ENCODE measurements at regions not wholly inside any gene's neighbourhood (a gene's known extent, or its start where the extent isn't known, plus 50 kb on each side); places are given as distances from the start of the nearest gene placed in this dataset.

- H3K36me3 ChIP-seq (ENCODE audit: control insufficient read depth in 2 of 4, insufficient read depth in 4 of 4, low read length in 3 of 4) = no peaks in the 10 kb centered on the region
- no peak overlapping the region for H3K4ac ChIP-seq (replicated peaks; ENCODE audit: insufficient read length, low read depth, low read length)
- no peak overlapping the region for H4K5ac ChIP-seq (ENCODE audit: insufficient read length, low read depth, low read length)
- no peak overlapping the region for H2AK5ac ChIP-seq (ENCODE audit: low read depth, low read length)
- no peaks in the 10 kb centered on the region for H3K23me2 ChIP-seq (ENCODE audit: low read depth, low read length)
- H2BK12ac ChIP-seq (ENCODE audit: low read depth, low read length) = no peak overlapping the region
- no peak overlapping the region for H3K14ac ChIP-seq (ENCODE audit: insufficient read length)
- DNase-seq (ENCODE audit: low read depth in 1 of 2, low spot score in 2 of 2) = no peak
- no peak for TF ChIP-seq CTCF (IDR thresholded peaks at IDR 0.05; ENCODE audit: control extremely low read depth in 1 of 3, insufficient read depth in 1 of 3, low read depth in 1 of 3, low read length in 3 of 3)
- no peak for TF ChIP-seq POU5F1 (IDR thresholded peaks at IDR 0.05; ENCODE audit: low read depth, low read length)
- TF ChIP-seq SRF (IDR thresholded peaks at IDR 0.05; ENCODE audit: low read depth, low read length) = no peak
- TF ChIP-seq RXRA (IDR thresholded peaks at IDR 0.05; ENCODE audit: insufficient read depth, low read depth, low read length) = no peak
- TF ChIP-seq RNF2 (IDR thresholded peaks at IDR 0.05; ENCODE audit: borderline replicate concordance, low read depth, low read length, missing control alignments, poor library complexity, severe bottlenecking) = no peak
- no peak overlapping the region for H3K56ac ChIP-seq (replicated peaks; ENCODE audit: insufficient read length, low read depth, low read length)
- no peak overlapping the region for H2BK120ac ChIP-seq (replicated peaks; ENCODE audit: low read depth, low read length)
- no peak overlapping the region for H2BK5ac ChIP-seq (ENCODE audit: low read depth, low read length)
- no peak overlapping the region for H3K4me3 ChIP-seq (ENCODE audit: extremely low read depth in 1 of 4, insufficient read depth in 2 of 4, low read depth in 3 of 4, low read length in 4 of 4)
- no peak overlapping the region for H2AFZ ChIP-seq (ENCODE audit: low read length)
- H2BK15ac ChIP-seq (ENCODE audit: low read length) = no peak overlapping the region
- H3K4me2 ChIP-seq (ENCODE audit: insufficient read depth in 1 of 2, low read depth in 2 of 2, low read length in 2 of 2) = no peak overlapping the region
- no peaks in the 10 kb centered on the region for H3K4me1 ChIP-seq (replicated peaks in 1 of 4; ENCODE audit: control insufficient read depth in 3 of 4, insufficient read depth in 4 of 4, low read length in 3 of 4)
- peaks cover 0 to 10% of the 10 kb centered on the region in 2 experiments; a peak in 1 of 4 replicates for H3K9me3 ChIP-seq (ENCODE audit: insufficient read depth in 2 of 2, low read depth in 1 of 2, low read length in 1 of 2)
- no peaks in the 10 kb centered on the region for H3K27me3 ChIP-seq (replicated peaks in 1 of 4; ENCODE audit: control insufficient read depth in 3 of 4, extremely low read depth in 1 of 4, insufficient read depth in 3 of 4, low read length in 3 of 4)
- H2BK20ac ChIP-seq (ENCODE audit: low read length) = no peak overlapping the region
- no peak overlapping the region for H3K9ac ChIP-seq (replicated peaks in 1 of 4; ENCODE audit: extremely low read depth in 1 of 4, low read depth in 3 of 4, low read length in 3 of 4)
- FAIRE-seq = no peak
- no peak overlapping the region for H4K91ac ChIP-seq (replicated peaks; ENCODE audit: insufficient read length, low read length)
- H3K79me1 ChIP-seq (ENCODE audit: low read depth, low read length) = no peaks in the 10 kb centered on the region
- no peak overlapping the region for H3K27ac ChIP-seq (ENCODE audit: low read depth, low read length)
- no peaks in the 10 kb centered on the region for H4K20me1 ChIP-seq (replicated peaks in 1 of 2; ENCODE audit: control insufficient read depth in 1 of 2, insufficient read depth in 2 of 2, low read length in 2 of 2)
- no peak overlapping the region for H4K8ac ChIP-seq (ENCODE audit: extremely low read depth, insufficient read depth, low read length)
- no peaks in the 10 kb centered on the region for H3K79me2 ChIP-seq (ENCODE audit: control insufficient read depth in 1 of 2, insufficient read depth in 2 of 2, low read length in 2 of 2)
- ChIA-PET CTCF (ENCODE audit: partially characterized antibody) (no interaction called here), POLR2A (ENCODE audit: partially characterized antibody) (no interaction called here)
- 95% methylated on average over 1 of the region's 1 CpG; no CpG with 5 or more reads in 1 of the 2 experiments for WGBS, 2 experiments (ENCODE audit: extremely low coverage in 1 of 2, insufficient coverage in 1 of 2, insufficient read length in 1 of 2, insufficient replicate concordance in 2 of 2, low coverage in 1 of 2, low lambda C conversion rate in 2 of 2, missing lambda C conversion rate in 1 of 2)
- H3K23ac ChIP-seq (ENCODE audit: insufficient read length) = no peak overlapping the region
- no peak overlapping the region for H3K18ac ChIP-seq (ENCODE audit: extremely low read depth, low read length)
These were observed 241.8 kb upstream of the USP24 start for GRCh38 chr1:55456971-55457370.
